GM18517 (cell line): ENCODE measurements at regions not wholly inside any gene's neighbourhood (a gene's known extent, or its start where the extent isn't known, plus 50 kb on each side); places are given as distances from the start of the nearest gene placed in this dataset.

Source experiments
- ATAC-seq: cut with Tn5 transposase; IDR thresholded peaks from one replicate; pipeline ENCODE4 v1.9.1; 2021; ENCODE audit warnings: mild to moderate bottlenecking, moderate library complexity; ENCODE audit not compliant: unreplicated experiment

DNA sequence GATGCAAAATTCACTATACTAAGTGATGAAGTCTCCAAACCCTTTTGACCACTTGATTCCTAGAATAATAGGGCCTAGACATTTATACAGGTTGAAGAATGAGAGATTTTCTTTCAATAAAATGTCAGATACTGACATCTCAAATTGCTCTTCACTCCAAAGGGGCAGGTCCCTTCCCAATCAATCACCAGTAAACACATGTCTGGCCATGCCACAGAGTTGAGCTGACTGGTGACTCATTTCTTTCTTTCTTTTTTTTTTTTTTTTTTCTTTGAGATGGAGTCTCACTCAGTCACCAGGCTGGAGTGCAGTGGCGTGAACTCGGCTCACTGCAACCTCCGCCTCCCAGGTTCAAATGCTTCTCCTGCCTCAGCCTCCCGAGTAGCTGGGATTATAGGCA lies 388.6 kb upstream of the BTBD3 start:
- no peak for ATAC-seq

GRCh38 chr20:11537032-11537431 lies 380.7 kb upstream of the BTBD3 start:
- no peak for ATAC-seq

DNA sequence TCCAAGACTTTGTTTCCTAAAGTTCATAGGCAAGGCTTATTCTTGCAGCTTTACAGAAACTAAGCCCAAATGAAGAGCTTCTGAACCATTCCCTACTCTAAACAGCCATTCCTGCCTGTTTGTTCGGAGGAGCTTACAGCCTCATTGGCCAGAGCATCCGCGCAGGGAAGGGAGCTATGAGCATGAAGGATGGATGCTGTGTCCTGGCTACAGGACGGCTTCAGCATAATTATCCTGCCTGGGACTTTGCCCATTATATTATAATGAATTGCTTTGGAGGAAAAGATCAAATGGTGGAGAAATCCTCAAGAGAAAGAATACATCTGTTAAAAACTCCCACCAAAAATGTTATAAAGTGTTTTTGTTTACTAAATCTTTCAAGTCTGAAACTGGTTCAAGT lies 378.2 kb upstream of the BTBD3 start:
- no peak for ATAC-seq

- ATAC-seq, result no peak
These were observed 377.1 kb upstream of the BTBD3 start for GRCh38 chr20:11540558-11540957.

- ATAC-seq, result no peak
These were observed 375.0 kb upstream of the BTBD3 start for GRCh38 chr20:11542645-11543044.

DNA sequence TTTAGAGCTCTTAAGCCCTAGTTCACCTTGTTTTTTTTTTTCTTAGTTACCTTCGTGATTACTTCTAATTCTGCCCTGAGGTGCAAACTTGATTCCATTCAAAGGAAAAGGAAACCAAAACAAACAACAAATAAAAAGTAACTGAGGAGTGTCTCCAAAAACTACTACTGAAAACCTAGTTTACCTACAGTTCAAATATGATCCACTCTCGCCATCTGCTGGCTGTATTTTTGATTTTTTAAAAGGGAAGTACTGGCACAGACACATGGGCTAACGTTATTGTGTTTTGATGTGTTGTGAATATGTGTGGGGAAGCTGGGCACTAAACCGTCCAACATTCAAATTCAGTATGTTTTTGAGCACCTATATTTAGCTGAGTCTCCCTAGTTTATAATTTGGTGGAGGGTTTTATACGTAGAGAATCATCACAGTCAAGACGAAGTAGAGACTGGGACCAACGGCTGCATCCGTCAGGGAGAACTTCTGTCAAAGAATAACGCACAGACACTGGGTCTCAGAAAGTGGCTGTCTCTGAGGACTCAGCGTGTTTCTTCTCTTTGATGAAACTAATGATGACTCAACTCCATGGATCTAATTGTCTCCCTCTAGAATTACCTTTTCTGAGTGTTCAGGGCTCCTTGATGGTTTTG lies 373.5 kb upstream of the BTBD3 start:
- no peak for ATAC-seq

- ATAC-seq, result no peak
These were observed 370.8 kb upstream of the BTBD3 start for GRCh38 chr20:11546939-11547338.

DNA sequence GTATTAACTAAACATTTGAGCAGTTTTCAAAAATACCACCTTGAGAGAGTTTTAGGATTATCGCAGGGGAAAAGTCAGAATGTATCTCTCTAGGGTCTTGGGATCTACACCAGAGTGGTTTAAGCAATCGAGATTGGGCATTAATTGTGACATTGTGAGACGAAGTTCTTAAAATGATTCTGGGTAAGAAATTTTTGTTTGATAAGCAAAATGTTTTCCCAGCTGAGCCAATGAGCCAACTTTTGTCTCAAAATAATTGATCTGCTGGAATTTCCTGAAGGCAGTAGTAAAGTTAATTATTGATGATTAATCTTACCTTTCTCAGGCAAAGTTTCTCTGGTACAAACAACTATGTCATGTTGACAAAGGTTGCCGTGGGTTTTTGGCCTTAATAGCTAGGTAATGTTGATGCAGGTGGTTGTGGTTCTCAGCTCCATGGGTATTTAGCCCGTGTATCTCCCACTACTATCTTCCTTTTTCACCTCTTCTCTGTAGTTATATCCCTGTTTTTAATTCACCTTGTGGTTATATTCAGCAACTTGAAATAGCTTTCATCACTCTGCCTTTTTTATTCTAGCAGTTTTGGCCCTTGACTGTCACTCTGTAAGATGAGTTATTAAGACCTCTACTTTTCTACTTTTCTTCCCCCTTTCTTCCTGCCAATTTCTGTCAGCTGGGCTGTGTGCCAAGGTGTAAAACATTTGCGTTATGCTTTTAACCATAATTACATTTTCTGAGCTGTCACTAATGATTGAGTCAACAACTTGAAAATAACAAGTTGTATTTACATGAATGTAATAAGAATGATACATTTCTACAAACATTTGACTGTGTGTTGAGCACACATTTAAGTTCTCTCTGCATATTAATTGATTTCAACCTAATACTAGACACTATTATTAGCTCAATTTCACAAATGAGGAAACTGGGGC lies 368.3 kb upstream of the BTBD3 start:
- ATAC-seq, result no peak

- no peak for ATAC-seq
These were observed 366.9 kb upstream of the BTBD3 start for GRCh38 chr20:11550657-11551338.

- ATAC-seq, result no peak
These were observed 366.2 kb upstream of the BTBD3 start for GRCh38 chr20:11551479-11551878.

DNA sequence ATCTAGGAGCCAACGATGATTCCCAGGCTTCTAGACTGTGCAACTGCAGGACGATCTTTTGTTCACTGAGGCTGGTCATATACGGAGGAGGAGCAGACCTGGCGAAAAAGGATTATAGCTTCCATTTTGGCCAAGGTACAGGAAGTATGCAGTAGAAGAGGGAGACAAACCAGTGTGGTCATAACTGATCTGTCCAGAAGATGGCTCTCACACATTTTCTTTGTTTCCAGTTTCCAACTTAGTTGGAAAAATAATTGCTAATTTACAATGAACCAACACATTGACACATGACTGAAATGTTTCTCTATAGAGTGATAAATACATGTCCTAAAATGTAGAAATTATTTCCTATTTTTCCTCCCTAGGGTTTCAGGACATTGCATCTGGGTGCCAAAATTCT lies 364.1 kb upstream of the BTBD3 start:
- no peak for ATAC-seq

GRCh38 chr20:11555510-11555909 lies 362.2 kb upstream of the BTBD3 start:
- no peak for ATAC-seq

DNA sequence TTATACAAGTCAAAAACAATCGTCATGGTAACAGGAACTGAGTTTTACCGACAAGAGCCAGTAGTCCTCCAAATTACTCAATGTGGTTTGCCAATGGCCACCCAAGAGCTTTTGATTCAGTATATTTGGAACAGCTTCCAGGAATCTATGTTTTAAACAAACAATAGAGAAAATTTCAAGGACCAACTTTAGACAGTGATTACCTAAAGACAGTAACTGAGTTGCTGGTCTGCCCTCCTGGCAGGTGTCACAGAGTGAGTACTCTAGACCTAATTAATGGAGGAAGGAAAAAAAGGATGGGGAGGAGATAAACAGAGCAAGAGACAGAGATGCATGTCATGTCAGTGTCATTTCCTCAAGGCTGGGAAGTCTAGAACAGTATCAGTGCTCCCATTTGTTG lies 361.3 kb upstream of the BTBD3 start:
- ATAC-seq, result no peak

DNA sequence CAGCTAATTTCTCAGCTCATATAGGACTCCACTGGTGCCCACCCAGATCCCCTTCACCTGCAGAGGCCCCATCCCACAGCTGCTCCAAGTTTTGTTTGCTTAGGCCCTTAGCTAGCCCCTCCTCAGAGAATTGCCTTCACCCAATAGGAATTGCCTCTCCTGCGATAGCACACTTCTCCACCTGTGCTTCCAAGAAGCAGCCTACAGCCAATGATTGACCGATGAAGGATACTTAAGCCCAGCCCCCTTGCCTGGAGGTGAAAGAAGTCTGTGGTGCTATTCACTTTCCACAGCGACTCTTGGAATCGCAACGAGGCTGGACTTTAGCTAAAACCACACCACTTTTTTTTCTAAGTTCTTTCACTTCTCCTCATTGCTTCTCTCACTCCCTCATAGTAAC lies 353.2 kb upstream of the BTBD3 start:
- no peak for ATAC-seq

GRCh38 chr20:11569163-11569562 lies 348.5 kb upstream of the BTBD3 start:
- no peak for ATAC-seq

DNA sequence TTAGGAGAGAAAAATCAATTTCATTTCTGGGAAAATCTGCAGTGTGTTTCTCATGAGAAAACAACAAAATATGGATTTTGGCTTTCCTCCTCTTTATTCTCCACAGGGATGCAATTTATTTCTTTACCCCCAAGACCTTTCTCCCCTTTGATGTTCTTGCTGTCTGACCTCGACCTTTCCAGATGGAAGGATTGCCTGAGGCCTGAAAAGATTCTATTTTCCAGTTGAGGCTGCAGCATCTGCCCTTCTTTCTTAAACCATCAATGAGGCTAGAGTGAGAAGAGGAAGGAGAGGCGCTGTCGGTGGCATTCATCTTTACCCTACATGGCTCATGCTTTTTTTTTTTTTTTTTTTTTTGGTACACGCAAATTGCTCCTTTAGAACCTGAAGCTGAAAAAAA lies 344.2 kb upstream of the BTBD3 start:
- no peak for ATAC-seq

GRCh38 chr20:11581271-11581670 lies 336.4 kb upstream of the BTBD3 start:
- no peak for ATAC-seq

DNA sequence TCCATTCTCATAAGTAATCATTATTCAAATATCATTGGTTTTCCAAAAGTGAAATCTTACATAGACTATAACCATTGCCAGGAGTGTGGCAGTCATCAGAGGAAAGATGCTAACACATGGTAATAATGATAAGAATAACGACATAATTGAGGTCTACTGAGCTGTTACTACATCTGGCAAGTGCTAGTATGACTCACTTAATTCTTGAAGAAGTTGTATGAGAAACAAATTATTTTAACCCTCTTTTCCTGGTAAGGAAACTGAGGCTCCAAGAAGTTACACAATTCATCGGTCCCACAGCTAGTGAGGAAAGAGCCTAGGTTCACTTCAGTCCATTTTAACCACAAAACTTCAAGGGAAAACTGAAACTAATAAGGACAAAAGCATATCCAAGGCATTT lies 335.6 kb upstream of the BTBD3 start:
- no peak for ATAC-seq

DNA sequence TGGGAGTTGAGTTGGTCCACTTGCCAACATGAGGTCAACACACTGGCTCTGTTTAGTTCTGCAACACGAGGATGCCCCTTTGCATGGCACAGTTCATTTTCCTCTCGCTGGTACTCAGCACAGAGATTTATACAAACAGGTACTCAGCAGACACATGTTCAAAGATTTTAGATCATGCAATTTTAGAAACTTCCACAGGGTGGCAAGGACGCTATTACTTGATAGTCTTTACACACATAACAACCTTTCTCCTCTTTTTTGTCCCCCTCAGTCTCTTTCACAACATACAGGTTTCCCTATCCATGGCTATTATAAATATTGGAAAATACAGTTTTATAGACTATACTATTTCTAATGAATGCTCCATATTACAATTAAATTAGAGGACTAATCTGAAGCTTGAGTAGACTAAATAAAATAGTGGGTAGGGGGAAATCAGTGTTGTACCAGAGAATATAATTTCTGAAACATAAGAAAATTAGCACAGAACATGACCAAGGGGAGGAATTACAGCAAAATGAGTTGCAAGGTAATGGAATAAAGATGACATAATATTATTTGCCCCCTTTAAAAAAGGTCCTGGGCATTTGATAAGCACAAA lies 331.8 kb upstream of the BTBD3 start:
- no peak for ATAC-seq

DNA sequence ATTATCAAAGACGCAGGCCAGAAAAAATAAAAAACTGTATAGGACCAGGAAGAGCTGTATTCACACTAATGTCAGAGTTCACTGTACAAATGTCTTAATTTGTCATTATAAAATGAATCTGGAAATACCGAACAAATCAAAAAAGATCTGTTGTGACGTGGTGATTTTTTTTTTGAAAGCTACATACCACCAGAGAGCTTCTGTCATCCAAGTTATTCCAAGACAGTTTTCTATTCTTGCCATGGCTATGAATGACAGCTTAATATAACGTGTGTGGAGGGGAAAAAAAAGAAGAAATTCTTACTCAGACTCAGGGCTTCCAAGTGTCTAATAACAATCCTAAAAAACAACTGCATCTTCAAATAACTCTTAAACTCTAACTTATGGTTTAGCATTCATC lies 328.8 kb upstream of the BTBD3 start:
- ATAC-seq, result no peak

DNA sequence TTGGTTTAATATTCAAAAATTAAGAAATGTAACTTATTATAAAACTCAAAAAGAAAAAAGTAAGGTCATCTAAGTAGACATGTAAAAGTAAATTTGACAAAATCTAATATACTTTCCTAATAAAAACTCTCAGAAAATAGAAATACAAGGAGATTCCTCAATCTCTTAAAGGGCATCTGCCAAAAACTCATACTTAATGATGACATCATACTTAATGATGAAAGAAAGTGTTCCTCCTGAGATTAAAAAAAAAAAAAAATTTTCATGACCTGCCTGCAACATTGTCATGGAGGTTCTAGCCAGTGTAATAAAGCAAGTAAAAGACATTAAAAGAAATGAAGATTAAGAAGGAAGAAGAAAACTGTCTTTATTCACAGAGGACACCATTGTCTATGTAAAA lies 325.7 kb upstream of the BTBD3 start:
- no peak for ATAC-seq
